SH-SY5Y (cell line): ENCODE measurements at regions not wholly inside any gene's neighbourhood (a gene's known extent, or its start where the extent isn't known, plus 50 kb on each side); places are given as distances from the start of the nearest gene placed in this dataset.

ENCODE experiments used
- GATA2 ChIP-seq: IDR thresholded peaks from 2 replicates; pipeline ENCODE4 v1.6.1; 2011; ENCODE audit warnings: mild to moderate bottlenecking, low read depth, low read length
- GATA3 ChIP-seq: IDR thresholded peaks from 2 replicates; pipeline ENCODE4 v1.6.1; 2011; ENCODE audit warnings: low read depth, mild to moderate bottlenecking, low read length, moderate library complexity

GRCh38 chr15:95742256-95742655 is 588.2 kb upstream of the NR2F2 start:
- TF ChIP-seq GATA2 (no peak), GATA3 (no peak)
